ENCODE measurements at regions not wholly inside any gene's neighbourhood (a gene's known extent, or its start where the extent isn't known, plus 50 kb on each side); places are given as distances from the start of the nearest gene placed in this dataset.

GRCh38 chr4:122224348-122224747 is 72.2 kb downstream of the BLTP1 start:
- no peak overlapping the region for H2AFZ ChIP-seq (ENCODE audit: low read depth, low read length)
- H3K9ac ChIP-seq (ENCODE audit: low read length), result no peak overlapping the region
- no peaks in the 10 kb centered on the region for H3F3A ChIP-seq (ENCODE audit: insufficient read depth, low read length, poor library complexity, severe bottlenecking)
- H3K4me2 ChIP-seq (ENCODE audit: low read length), result no peak overlapping the region
- H3K36me3 ChIP-seq (ENCODE audit: insufficient read depth, low read length), result peaks cover 19% of the 10 kb centered on the region
- no peaks in the 10 kb centered on the region for H4K20me1 ChIP-seq (ENCODE audit: insufficient read depth)
- H3K9me3 ChIP-seq (ENCODE audit: low read length), result no peaks in the 10 kb centered on the region
- H3K27me3 ChIP-seq (ENCODE audit: insufficient read depth, low read depth, low read length), result no peaks in the 10 kb centered on the region
- no peak overlapping the region for H3K27ac ChIP-seq (ENCODE audit: low read length)
- H3K4me3 ChIP-seq (ENCODE audit: low read length), result no peak overlapping the region
- TF ChIP-seq, protein P1, sequence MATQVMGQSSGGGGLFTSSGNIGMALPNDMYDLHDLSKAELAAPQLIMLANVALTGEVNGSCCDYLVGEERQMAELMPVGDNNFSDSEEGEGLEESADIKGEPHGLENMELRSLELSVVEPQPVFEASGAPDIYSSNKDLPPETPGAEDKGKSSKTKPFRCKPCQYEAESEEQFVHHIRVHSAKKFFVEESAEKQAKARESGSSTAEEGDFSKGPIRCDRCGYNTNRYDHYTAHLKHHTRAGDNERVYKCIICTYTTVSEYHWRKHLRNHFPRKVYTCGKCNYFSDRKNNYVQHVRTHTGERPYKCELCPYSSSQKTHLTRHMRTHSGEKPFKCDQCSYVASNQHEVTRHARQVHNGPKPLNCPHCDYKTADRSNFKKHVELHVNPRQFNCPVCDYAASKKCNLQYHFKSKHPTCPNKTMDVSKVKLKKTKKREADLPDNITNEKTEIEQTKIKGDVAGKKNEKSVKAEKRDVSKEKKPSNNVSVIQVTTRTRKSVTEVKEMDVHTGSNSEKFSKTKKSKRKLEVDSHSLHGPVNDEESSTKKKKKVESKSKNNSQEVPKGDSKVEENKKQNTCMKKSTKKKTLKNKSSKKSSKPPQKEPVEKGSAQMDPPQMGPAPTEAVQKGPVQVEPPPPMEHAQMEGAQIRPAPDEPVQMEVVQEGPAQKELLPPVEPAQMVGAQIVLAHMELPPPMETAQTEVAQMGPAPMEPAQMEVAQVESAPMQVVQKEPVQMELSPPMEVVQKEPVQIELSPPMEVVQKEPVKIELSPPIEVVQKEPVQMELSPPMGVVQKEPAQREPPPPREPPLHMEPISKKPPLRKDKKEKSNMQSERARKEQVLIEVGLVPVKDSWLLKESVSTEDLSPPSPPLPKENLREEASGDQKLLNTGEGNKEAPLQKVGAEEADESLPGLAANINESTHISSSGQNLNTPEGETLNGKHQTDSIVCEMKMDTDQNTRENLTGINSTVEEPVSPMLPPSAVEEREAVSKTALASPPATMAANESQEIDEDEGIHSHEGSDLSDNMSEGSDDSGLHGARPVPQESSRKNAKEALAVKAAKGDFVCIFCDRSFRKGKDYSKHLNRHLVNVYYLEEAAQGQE (IDR thresholded peaks at IDR 0.05; ENCODE audit: borderline replicate concordance), result no peak
- TF ChIP-seq EP300 (conservative IDR thresholded peaks at IDR 0.05; ENCODE audit: poor library complexity, severe bottlenecking) (no peak), SMC3 (conservative IDR thresholded peaks at IDR 0.05; ENCODE audit: poor library complexity) (peak; percentile 56), TAF1 (IDR thresholded peaks at IDR 0.05; ENCODE audit: low read depth) (no peak), CTCF (IDR thresholded peaks at IDR 0.05; ENCODE audit: poor library complexity, severe bottlenecking) (peak; percentile 52), POLR2AphosphoS5 (IDR thresholded peaks at IDR 0.05) (no peak), MXI1 (conservative IDR thresholded peaks at IDR 0.05; ENCODE audit: poor library complexity, severe bottlenecking) (no peak), EZH2 (IDR thresholded peaks at IDR 0.05; ENCODE audit: borderline replicate concordance, insufficient read depth, low read length, poor library complexity, severe bottlenecking) (no peak), RAD21 (conservative IDR thresholded peaks at IDR 0.05) (peak; percentile 44)
- H3K79me2 ChIP-seq (replicated peaks; ENCODE audit: insufficient read depth, low read length), result no peaks in the 10 kb centered on the region
- no peaks in the 10 kb centered on the region for H3K9me2 ChIP-seq (ENCODE audit: insufficient read depth, low read length)

DNA sequence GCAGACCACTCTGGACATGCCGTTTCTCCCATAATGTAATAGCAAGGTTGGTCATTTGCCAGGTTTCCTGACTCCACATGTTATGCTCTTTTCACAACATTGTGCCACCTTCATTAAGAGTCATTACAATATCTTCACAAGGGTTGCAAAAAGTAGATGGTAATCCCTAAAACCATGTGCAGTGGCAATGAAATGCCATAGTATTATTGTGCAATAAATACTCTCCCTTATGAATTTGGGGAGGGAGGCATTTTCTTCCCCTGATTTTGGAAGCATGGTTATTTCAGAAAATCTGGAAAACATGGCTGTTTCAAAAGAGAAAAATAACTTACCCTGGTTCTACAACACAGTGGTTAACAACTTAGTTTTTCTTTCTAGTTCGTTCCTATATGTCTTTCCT is 75.1 kb downstream of the BLTP1 start:
- H3K79me2 ChIP-seq (replicated peaks; ENCODE audit: insufficient read depth, low read length), result no peaks in the 10 kb centered on the region
- H3K27ac ChIP-seq (ENCODE audit: low read length), result no peak overlapping the region
- no peak overlapping the region for H3K4me2 ChIP-seq (ENCODE audit: low read length)
- no peak for TF ChIP-seq EZH2 (IDR thresholded peaks at IDR 0.05; ENCODE audit: borderline replicate concordance, insufficient read depth, low read length, poor library complexity, severe bottlenecking)
- no peak for TF ChIP-seq RAD21 (conservative IDR thresholded peaks at IDR 0.05)
- TF ChIP-seq, protein P1 (IDR thresholded peaks at IDR 0.05; ENCODE audit: borderline replicate concordance), result no peak
- TF ChIP-seq EP300 (conservative IDR thresholded peaks at IDR 0.05; ENCODE audit: poor library complexity, severe bottlenecking), result no peak
- TF ChIP-seq TAF1 (IDR thresholded peaks at IDR 0.05; ENCODE audit: low read depth), result no peak
- TF ChIP-seq POLR2AphosphoS5 (IDR thresholded peaks at IDR 0.05), result no peak
- no peak for TF ChIP-seq CTCF (IDR thresholded peaks at IDR 0.05; ENCODE audit: poor library complexity, severe bottlenecking)
- no peak for TF ChIP-seq SMC3 (conservative IDR thresholded peaks at IDR 0.05; ENCODE audit: poor library complexity)
- no peak for TF ChIP-seq MXI1 (conservative IDR thresholded peaks at IDR 0.05; ENCODE audit: poor library complexity, severe bottlenecking)
- no peaks in the 10 kb centered on the region for H3F3A ChIP-seq (ENCODE audit: insufficient read depth, low read length, poor library complexity, severe bottlenecking)
- H3K27me3 ChIP-seq (ENCODE audit: insufficient read depth, low read depth, low read length), result no peaks in the 10 kb centered on the region
- no peaks in the 10 kb centered on the region for H4K20me1 ChIP-seq (ENCODE audit: insufficient read depth)
- H2AFZ ChIP-seq (ENCODE audit: low read depth, low read length), result no peak overlapping the region
- H3K9me3 ChIP-seq (ENCODE audit: low read length), result no peaks in the 10 kb centered on the region
- H3K9me2 ChIP-seq (ENCODE audit: insufficient read depth, low read length), result no peaks in the 10 kb centered on the region
- no peak overlapping the region for H3K4me3 ChIP-seq (ENCODE audit: low read length)
- H3K9ac ChIP-seq (ENCODE audit: low read length), result no peak overlapping the region
- peaks cover 11% of the 10 kb centered on the region for H3K36me3 ChIP-seq (ENCODE audit: insufficient read depth, low read length)

Data from neural cell (in vitro differentiated cells).